AG04450 (cell line): ENCODE measurements at regions not wholly inside any gene's neighbourhood (a gene's known extent, or its start where the extent isn't known, plus 50 kb on each side); places are given as distances from the start of the nearest gene placed in this dataset.

Experiments
- CTCF ChIA-PET: fragments of 300-600, 350-600 bp; formaldehyde crosslinking; extraction: SDS; loops from one replicate; lab custom pipeline; 2022; ENCODE audit warnings: antibody characterized with exemption, inconsistent platforms; lab: Charles Lee
- POLR2A ChIA-PET: fragments of 350-600 bp; formaldehyde crosslinking; extraction: SDS; loops from one replicate; lab custom pipeline; 2021; ENCODE audit warnings: antibody characterized with exemption, inconsistent platforms; lab: Yijun Ruan, JAX
- DNase-seq: peaks from one replicate; pipeline ENCODE4 v3.0.0-alpha.2; 2011; ENCODE audit warnings: low read depth, low spot score
- H3K27ac ChIP-seq: one replicate; pipeline ENCODE4 v1.5.1; 2012; ENCODE audit warnings: low read depth, low read length, control low read depth
- H3K27me3 ChIP-seq: one replicate; pipeline ENCODE4 v1.6.0; 2012; ENCODE audit warnings: low read length; ENCODE audit not compliant: control insufficient read depth, insufficient read depth
- H3K4me3 ChIP-seq: 2 replicates; pipeline ENCODE4 v1.5.1; 2011; ENCODE audit warnings: mild to moderate bottlenecking, low read depth, low read length, control low read depth
- H3K9me3 ChIP-seq: 2 replicates; pipeline ENCODE4 v1.5.1; 2012; ENCODE audit warnings: low read length; ENCODE audit not compliant: control insufficient read depth, insufficient read depth
- CTCF ChIP-seq: IDR thresholded peaks from 2 replicates; pipeline ENCODE4 v1.5.1; 2011; ENCODE audit warnings: low read depth, low read length, control low read depth, inconsistent platforms

DNA sequence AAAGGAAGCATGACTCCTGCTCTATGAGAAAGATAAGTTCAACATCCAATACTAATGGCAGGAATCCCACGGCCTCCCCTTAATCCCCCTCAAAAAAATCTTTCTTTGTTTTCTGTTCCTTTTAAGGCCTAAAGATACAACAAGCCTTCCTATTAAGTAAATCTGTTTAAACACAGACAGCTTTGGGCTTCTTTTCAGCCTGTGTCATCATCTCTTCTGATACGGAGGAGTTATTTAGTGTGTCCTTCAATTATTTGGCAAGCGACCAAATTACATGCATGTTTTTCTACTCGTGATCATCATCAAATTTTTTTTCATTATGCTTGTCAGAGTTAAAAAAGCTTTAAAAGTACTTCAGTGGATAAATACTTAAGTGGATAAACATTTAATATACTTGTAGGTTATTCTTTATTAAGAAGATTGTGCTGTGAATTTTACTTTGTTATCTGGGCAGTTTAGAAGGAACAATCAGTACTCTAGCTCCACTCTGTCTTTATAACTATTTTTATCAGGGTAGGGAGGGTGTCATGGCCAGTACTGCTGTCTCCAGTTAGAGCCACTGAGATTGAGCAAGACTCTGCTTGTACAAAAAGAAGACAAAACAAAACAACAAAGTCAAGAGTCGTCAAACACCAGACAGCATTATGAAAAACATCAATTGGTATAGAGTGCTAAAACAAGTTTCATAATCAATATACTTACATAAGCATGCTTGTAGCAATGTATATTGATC, 210.7 kb downstream of the PRR32 start:
- CTCF ChIA-PET: no interaction called here
- Histone ChIP-seq H3K27ac (no peak overlapping the region), H3K4me3 (no peak overlapping the region), H3K9me3 (no peaks in the 10 kb centered on the region), H3K27me3 (no peaks in the 10 kb centered on the region)
- no peak for DNase-seq
- no peak for TF ChIP-seq CTCF
- POLR2A ChIA-PET: no interaction called here

GRCh38 chrX:127037159-127037558, 217.6 kb downstream of the PRR32 start:
- Histone ChIP-seq H3K9me3 (no peaks in the 10 kb centered on the region), H3K4me3 (no peak overlapping the region), H3K27ac (no peak overlapping the region), H3K27me3 (no peaks in the 10 kb centered on the region)
- DNase-seq: no peak
- ChIA-PET POLR2A (no interaction called here), CTCF (no interaction called here)
- no peak for TF ChIP-seq CTCF

GRCh38 chrX:127038065-127038464, 218.5 kb downstream of the PRR32 start:
- Histone ChIP-seq H3K9me3 (no peaks in the 10 kb centered on the region), H3K27me3 (no peaks in the 10 kb centered on the region), H3K27ac (no peak overlapping the region), H3K4me3 (no peak overlapping the region)
- ChIA-PET POLR2A (no interaction called here), CTCF (no interaction called here)
- TF ChIP-seq CTCF: no peak
- no peak for DNase-seq

GRCh38 chrX:127057891-127058619, 238.5 kb downstream of the PRR32 start:
- DNase-seq: no peak
- POLR2A ChIA-PET: no interaction called here
- Histone ChIP-seq H3K9me3 (no peaks in the 10 kb centered on the region; the same call in 1 of the 2 replicates), H3K4me3 (no peak overlapping the region), H3K27me3 (no peaks in the 10 kb centered on the region), H3K27ac (no peak overlapping the region)
- no peak for TF ChIP-seq CTCF
- CTCF ChIA-PET: no interaction called here

DNA sequence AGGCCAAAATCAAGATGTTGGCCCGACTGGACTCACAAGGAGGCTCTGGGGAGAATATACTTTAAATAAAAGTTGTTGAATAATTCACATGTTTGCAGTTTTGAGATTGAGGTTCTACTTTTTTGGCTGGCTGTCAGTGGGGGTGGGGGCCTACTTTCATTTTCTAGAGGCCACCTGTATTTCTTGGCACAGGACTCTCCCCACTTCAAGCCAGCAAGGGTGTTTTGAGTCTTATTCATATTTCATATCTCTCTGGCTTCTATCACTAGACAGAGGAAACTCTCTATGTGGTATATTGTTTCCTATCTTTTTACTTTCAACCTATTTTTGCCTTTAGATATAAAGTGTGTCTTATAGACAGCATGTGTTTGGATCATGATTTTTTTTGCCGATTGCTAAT, 266.4 kb downstream of the PRR32 start:
- ChIA-PET CTCF (no interaction called here), POLR2A (no interaction called here)
- Histone ChIP-seq H3K4me3 (no peak overlapping the region), H3K27me3 (no peaks in the 10 kb centered on the region), H3K27ac (no peak overlapping the region), H3K9me3 (no peaks in the 10 kb centered on the region)
- DNase-seq: no peak
- no peak for TF ChIP-seq CTCF
